Kidney epithelial cell (primary cell): ENCODE measurements at regions not wholly inside any gene's neighbourhood (a gene's known extent, or its start where the extent isn't known, plus 50 kb on each side); places are given as distances from the start of the nearest gene placed in this dataset.

Experiments
- DNase-seq: peaks from one replicate; pipeline ENCODE4 v3.0.0-alpha.2; 2010; ENCODE audit warnings: low read depth
- H3K27me3 ChIP-seq: 2 replicates; pipeline ENCODE4 v1.6.0; 2011; ENCODE audit warnings: low read length; ENCODE audit not compliant: control insufficient read depth, insufficient read depth
- H3K36me3 ChIP-seq: 2 replicates; pipeline ENCODE4 v1.5.1; 2011; ENCODE audit warnings: low read length; ENCODE audit not compliant: control insufficient read depth, insufficient read depth
- H3K4me3 ChIP-seq: 2 replicates; pipeline ENCODE4 v1.5.1; 2011; ENCODE audit warnings: low read depth, mild to moderate bottlenecking, control low read depth, low read length
- TF ChIP-seq, protein P1 (sequence below): IDR thresholded peaks from 2 replicates; pipeline ENCODE4 v1.5.1; 2011; ENCODE audit warnings: mild to moderate bottlenecking, moderate library complexity, low read length, control low read depth, inconsistent platforms; ENCODE audit not compliant: insufficient read depth, poor library complexity, severe bottlenecking

DNA sequence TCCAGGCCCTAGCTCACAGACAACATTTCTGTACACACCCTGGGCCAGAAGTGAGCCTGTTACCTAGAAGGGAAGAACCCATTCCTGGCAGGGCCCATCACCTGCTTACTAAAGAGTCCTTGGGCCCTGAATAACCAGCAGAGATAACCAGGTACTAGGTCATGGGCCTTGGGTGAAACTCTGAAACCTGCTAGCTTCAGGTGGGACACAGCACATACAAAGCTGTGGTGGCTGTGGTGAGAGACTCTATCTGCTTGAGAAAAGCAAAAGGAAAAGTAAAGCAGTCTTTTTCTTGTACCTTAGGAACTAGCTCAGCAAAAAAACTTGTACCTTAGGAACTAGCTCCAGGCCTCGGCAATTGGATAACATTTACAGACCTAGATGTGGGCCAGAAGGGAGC is 1895.9 kb upstream of the PCDH20 start:
- Histone ChIP-seq H3K4me3 (no peak overlapping the region), H3K27me3 (no peaks in the 10 kb centered on the region), H3K36me3 (no peaks in the 10 kb centered on the region)
- TF ChIP-seq, protein P1, sequence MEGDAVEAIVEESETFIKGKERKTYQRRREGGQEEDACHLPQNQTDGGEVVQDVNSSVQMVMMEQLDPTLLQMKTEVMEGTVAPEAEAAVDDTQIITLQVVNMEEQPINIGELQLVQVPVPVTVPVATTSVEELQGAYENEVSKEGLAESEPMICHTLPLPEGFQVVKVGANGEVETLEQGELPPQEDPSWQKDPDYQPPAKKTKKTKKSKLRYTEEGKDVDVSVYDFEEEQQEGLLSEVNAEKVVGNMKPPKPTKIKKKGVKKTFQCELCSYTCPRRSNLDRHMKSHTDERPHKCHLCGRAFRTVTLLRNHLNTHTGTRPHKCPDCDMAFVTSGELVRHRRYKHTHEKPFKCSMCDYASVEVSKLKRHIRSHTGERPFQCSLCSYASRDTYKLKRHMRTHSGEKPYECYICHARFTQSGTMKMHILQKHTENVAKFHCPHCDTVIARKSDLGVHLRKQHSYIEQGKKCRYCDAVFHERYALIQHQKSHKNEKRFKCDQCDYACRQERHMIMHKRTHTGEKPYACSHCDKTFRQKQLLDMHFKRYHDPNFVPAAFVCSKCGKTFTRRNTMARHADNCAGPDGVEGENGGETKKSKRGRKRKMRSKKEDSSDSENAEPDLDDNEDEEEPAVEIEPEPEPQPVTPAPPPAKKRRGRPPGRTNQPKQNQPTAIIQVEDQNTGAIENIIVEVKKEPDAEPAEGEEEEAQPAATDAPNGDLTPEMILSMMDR: no peak
- DNase-seq: no peak

GRCh38 chr13:63308549-63309165 is 1893.0 kb upstream of the PCDH20 start:
- no peaks in the 10 kb centered on the region for H3K27me3 ChIP-seq
- DNase-seq: no peak
- H3K4me3 ChIP-seq: no peak overlapping the region
- no peaks in the 10 kb centered on the region for H3K36me3 ChIP-seq
- TF ChIP-seq, protein P1: no peak

- TF ChIP-seq, protein P1: no peak
- no peaks in the 10 kb centered on the region for H3K36me3 ChIP-seq
- H3K27me3 ChIP-seq: no peaks in the 10 kb centered on the region
- no peak overlapping the region for H3K4me3 ChIP-seq
- no peak for DNase-seq
These were observed 1891.6 kb upstream of the PCDH20 start for GRCh38 chr13:63307228-63307627.

- no peaks in the 10 kb centered on the region for H3K36me3 ChIP-seq
- H3K27me3 ChIP-seq: no peaks in the 10 kb centered on the region
- DNase-seq: no peak
- TF ChIP-seq, protein P1: no peak
- H3K4me3 ChIP-seq: no peak overlapping the region
These were observed 1890.0 kb upstream of the PCDH20 start for GRCh38 chr13:63305641-63306133.

- TF ChIP-seq, protein P1: no peak
- H3K27me3 ChIP-seq: no peaks in the 10 kb centered on the region
These were observed 1888.8 kb upstream of the PCDH20 start for GRCh38 chr13:63304497-63304896.

DNA sequence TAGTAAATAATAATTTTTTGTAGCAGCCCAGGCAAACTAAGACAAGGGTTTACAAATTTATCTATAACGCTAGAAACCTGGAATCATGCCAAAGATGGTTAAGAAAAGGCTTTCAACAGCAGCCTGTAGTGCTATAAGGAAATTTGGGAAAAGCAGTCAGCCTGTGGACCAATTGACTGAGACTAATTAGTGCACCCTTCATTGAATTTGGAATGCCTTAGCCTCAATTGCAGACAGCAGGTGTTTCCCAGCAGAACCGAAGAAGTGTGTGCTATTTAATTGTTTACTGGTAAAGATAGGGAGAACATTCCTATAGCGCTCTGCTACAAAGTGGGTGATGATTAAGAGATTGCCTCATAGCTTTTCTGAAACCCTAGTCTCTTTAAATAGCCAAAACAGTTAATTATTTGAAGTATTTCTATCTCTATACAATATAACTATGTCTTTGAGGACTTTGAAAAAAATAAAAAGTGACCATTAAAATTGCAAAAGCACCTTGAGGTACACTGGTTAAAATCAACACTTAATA is 1884.3 kb upstream of the PCDH20 start:
- TF ChIP-seq, protein P1: no peak
- Histone ChIP-seq H3K4me3 (no peak overlapping the region), H3K36me3 (no peaks in the 10 kb centered on the region), H3K27me3 (no peaks in the 10 kb centered on the region)
- no peak for DNase-seq

More at GRCh38 chr13:63304497-63304896, 1888.8 kb upstream of the PCDH20 start:
- H3K36me3 ChIP-seq: no peaks in the 10 kb centered on the region
- DNase-seq: no peak
- H3K4me3 ChIP-seq: no peak overlapping the region
